ENCODE measurements at regions not wholly inside any gene's neighbourhood (a gene's known extent, or its start where the extent isn't known, plus 50 kb on each side); places are given as distances from the start of the nearest gene placed in this dataset.

DNA sequence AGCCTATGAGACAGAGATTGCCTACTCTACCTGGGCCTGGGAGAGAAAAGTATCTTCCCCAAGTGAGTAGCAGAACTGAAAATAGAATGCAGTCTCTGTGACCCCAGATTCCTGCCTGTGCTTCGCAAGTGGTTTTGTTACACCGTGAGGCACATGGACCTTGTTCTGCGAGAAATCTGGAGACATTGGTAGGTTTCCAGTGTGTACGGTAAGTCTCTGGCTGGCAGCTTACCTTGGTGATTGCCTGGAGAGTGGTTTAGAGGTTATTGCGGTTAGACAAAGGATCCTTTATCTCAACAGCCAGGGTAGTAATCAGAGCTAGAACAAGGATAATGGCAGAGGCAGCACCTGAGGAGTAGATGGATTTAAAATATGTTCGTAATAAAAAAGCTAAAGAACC is 606.0 kb upstream of the GCFC2 start:
- Histone ChIP-seq H3K9me3 (ENCODE audit: insufficient read depth, low read length) (no peaks in the 10 kb centered on the region), H3K27me3 (ENCODE audit: low read length) (no peaks in the 10 kb centered on the region), H2AFZ (ENCODE audit: low read depth, low read length, severe bottlenecking) (no peak overlapping the region), H3K9ac (ENCODE audit: low read length) (no peak overlapping the region), H3K9me2 (replicated peaks; ENCODE audit: insufficient read depth, low read length) (no peaks in the 10 kb centered on the region), H3K36me3 (ENCODE audit: low read length) (no peaks in the 10 kb centered on the region), H3K79me2 (ENCODE audit: insufficient read depth, low read length) (no peaks in the 10 kb centered on the region), H3K27ac (ENCODE audit: low read depth, low read length) (no peak overlapping the region), H4K20me1 (ENCODE audit: low read depth, low read length) (no peaks in the 10 kb centered on the region), H3K4me3 (ENCODE audit: insufficient read depth, low read length, poor library complexity, severe bottlenecking) (no peak overlapping the region), H3K4me2 (ENCODE audit: low read depth, low read length, poor library complexity, severe bottlenecking) (no peak overlapping the region), H3F3A (ENCODE audit: insufficient read depth) (no peaks in the 10 kb centered on the region)
- TF ChIP-seq CTCF (IDR thresholded peaks at IDR 0.05; ENCODE audit: insufficient read depth, low read length, poor library complexity, severe bottlenecking) (no peak), EZH2phosphoT487 (conservative IDR thresholded peaks at IDR 0.05; ENCODE audit: low read length) (no peak)

GRCh38 chr2:76314271-76315020 is 603.7 kb upstream of the GCFC2 start:
- Histone ChIP-seq H3F3A (ENCODE audit: insufficient read depth) (no peaks in the 10 kb centered on the region), H3K9me3 (ENCODE audit: insufficient read depth, low read length) (no peaks in the 10 kb centered on the region), H3K4me2 (ENCODE audit: low read depth, low read length, poor library complexity, severe bottlenecking) (no peak overlapping the region), H3K9ac (ENCODE audit: low read length) (no peak overlapping the region), H3K79me2 (ENCODE audit: insufficient read depth, low read length) (no peaks in the 10 kb centered on the region), H3K36me3 (ENCODE audit: low read length) (no peaks in the 10 kb centered on the region), H4K20me1 (ENCODE audit: low read depth, low read length) (no peaks in the 10 kb centered on the region), H3K27me3 (ENCODE audit: low read length) (no peaks in the 10 kb centered on the region), H2AFZ (ENCODE audit: low read depth, low read length, severe bottlenecking) (no peak overlapping the region), H3K9me2 (replicated peaks; ENCODE audit: insufficient read depth, low read length) (no peaks in the 10 kb centered on the region), H3K4me3 (ENCODE audit: insufficient read depth, low read length, poor library complexity, severe bottlenecking) (no peak overlapping the region), H3K27ac (ENCODE audit: low read depth, low read length) (no peak overlapping the region)
- TF ChIP-seq CTCF (IDR thresholded peaks at IDR 0.05; ENCODE audit: insufficient read depth, low read length, poor library complexity, severe bottlenecking), result no peak
- TF ChIP-seq EZH2phosphoT487 (conservative IDR thresholded peaks at IDR 0.05; ENCODE audit: low read length), result no peak

- TF ChIP-seq CTCF (IDR thresholded peaks at IDR 0.05; ENCODE audit: insufficient read depth, low read length, poor library complexity, severe bottlenecking) (no peak), EZH2phosphoT487 (conservative IDR thresholded peaks at IDR 0.05; ENCODE audit: low read length) (no peak)
- Histone ChIP-seq H3K36me3 (ENCODE audit: low read length) (no peaks in the 10 kb centered on the region), H2AFZ (ENCODE audit: low read depth, low read length, severe bottlenecking) (no peak overlapping the region), H3K4me3 (ENCODE audit: insufficient read depth, low read length, poor library complexity, severe bottlenecking) (no peak overlapping the region), H3K27ac (ENCODE audit: low read depth, low read length) (no peak overlapping the region), H4K20me1 (ENCODE audit: low read depth, low read length) (no peaks in the 10 kb centered on the region), H3F3A (ENCODE audit: insufficient read depth) (no peaks in the 10 kb centered on the region), H3K9me3 (ENCODE audit: insufficient read depth, low read length) (no peaks in the 10 kb centered on the region), H3K27me3 (ENCODE audit: low read length) (no peaks in the 10 kb centered on the region), H3K4me2 (ENCODE audit: low read depth, low read length, poor library complexity, severe bottlenecking) (no peak overlapping the region), H3K79me2 (ENCODE audit: insufficient read depth, low read length) (no peaks in the 10 kb centered on the region), H3K9ac (ENCODE audit: low read length) (no peak overlapping the region), H3K9me2 (replicated peaks; ENCODE audit: insufficient read depth, low read length) (no peaks in the 10 kb centered on the region)
Observed at GRCh38 chr2:76312236-76312635, 601.5 kb upstream of the GCFC2 start.
